ENCODE measurements at regions not wholly inside any gene's neighbourhood (a gene's known extent, or its start where the extent isn't known, plus 50 kb on each side); places are given as distances from the start of the nearest gene placed in this dataset.

- intact Hi-C loops (cut with micrococcal nuclease) (loop anchor here (2.0 kb wide), 1 partner anchor 212 kb away; no protein-coding TSS in a partner anchor), in situ Hi-C loops (cut with MboI) (no loop called here)
- no peaks in the 10 kb centered on the region for H3K9me3 ChIP-seq (replicated peaks; ENCODE audit: control insufficient read depth, insufficient read depth, low read depth, low read length)
- TF ChIP-seq SRSF1 (IDR thresholded peaks at IDR 0.05; ENCODE audit: low read depth, low read length) (no peak), DMBX1 (CRISPR knock-in tag; IDR thresholded peaks at IDR 0.05; ENCODE audit: borderline replicate concordance) (no peak), RAD21 (CRISPR knock-in tag; conservative IDR thresholded peaks at IDR 0.05 in 1 of 2, IDR thresholded peaks at IDR 0.05 in 1 of 2) (peak in 1 of 2 experiments; percentile 45; a peak in 2 of 4 replicates), ARID2 (IDR thresholded peaks at IDR 0.05) (no peak)
- TF ChIP-seq, protein P1, sequence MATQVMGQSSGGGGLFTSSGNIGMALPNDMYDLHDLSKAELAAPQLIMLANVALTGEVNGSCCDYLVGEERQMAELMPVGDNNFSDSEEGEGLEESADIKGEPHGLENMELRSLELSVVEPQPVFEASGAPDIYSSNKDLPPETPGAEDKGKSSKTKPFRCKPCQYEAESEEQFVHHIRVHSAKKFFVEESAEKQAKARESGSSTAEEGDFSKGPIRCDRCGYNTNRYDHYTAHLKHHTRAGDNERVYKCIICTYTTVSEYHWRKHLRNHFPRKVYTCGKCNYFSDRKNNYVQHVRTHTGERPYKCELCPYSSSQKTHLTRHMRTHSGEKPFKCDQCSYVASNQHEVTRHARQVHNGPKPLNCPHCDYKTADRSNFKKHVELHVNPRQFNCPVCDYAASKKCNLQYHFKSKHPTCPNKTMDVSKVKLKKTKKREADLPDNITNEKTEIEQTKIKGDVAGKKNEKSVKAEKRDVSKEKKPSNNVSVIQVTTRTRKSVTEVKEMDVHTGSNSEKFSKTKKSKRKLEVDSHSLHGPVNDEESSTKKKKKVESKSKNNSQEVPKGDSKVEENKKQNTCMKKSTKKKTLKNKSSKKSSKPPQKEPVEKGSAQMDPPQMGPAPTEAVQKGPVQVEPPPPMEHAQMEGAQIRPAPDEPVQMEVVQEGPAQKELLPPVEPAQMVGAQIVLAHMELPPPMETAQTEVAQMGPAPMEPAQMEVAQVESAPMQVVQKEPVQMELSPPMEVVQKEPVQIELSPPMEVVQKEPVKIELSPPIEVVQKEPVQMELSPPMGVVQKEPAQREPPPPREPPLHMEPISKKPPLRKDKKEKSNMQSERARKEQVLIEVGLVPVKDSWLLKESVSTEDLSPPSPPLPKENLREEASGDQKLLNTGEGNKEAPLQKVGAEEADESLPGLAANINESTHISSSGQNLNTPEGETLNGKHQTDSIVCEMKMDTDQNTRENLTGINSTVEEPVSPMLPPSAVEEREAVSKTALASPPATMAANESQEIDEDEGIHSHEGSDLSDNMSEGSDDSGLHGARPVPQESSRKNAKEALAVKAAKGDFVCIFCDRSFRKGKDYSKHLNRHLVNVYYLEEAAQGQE (IDR thresholded peaks at IDR 0.05; ENCODE audit: borderline replicate concordance): peak; percentile 33; the same call in 1 of the 2 replicates
- TF ChIP-seq, protein P1 (CRISPR knock-in tag; IDR thresholded peaks at IDR 0.05; ENCODE audit: low read depth): no peak
- TF ChIP-seq, protein P2, sequence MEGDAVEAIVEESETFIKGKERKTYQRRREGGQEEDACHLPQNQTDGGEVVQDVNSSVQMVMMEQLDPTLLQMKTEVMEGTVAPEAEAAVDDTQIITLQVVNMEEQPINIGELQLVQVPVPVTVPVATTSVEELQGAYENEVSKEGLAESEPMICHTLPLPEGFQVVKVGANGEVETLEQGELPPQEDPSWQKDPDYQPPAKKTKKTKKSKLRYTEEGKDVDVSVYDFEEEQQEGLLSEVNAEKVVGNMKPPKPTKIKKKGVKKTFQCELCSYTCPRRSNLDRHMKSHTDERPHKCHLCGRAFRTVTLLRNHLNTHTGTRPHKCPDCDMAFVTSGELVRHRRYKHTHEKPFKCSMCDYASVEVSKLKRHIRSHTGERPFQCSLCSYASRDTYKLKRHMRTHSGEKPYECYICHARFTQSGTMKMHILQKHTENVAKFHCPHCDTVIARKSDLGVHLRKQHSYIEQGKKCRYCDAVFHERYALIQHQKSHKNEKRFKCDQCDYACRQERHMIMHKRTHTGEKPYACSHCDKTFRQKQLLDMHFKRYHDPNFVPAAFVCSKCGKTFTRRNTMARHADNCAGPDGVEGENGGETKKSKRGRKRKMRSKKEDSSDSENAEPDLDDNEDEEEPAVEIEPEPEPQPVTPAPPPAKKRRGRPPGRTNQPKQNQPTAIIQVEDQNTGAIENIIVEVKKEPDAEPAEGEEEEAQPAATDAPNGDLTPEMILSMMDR (IDR thresholded peaks at IDR 0.05 in 2 of 3, conservative IDR thresholded peaks at IDR 0.05 in 1 of 3; ENCODE audit: insufficient read depth in 2 of 3, low read depth in 1 of 3, low read length in 3 of 3): peak; percentile 25 to 36 (median 32); a peak in 5 of 6 replicates
- no peaks in the 10 kb centered on the region for H3K9me1 ChIP-seq (ENCODE audit: control insufficient read depth, insufficient read depth, low read length)
- no peaks in the 10 kb centered on the region for H4K20me1 ChIP-seq (replicated peaks; ENCODE audit: control insufficient read depth, insufficient read depth, low read length)
- H3K9ac ChIP-seq (ENCODE audit: insufficient read depth in 1 of 2, low read depth in 2 of 2, low read length in 2 of 2): no peak overlapping the region
- H3K4me1 ChIP-seq (replicated peaks in 1 of 2; ENCODE audit: control insufficient read depth in 2 of 2, insufficient read depth in 2 of 2, low read length in 2 of 2): no peaks in the 10 kb centered on the region
- 0% methylated on average over 1 of the region's 1 CpG for WGBS (ENCODE audit: insufficient coverage, low coverage, missing lambda C conversion rate)
- H2AFZ ChIP-seq (ENCODE audit: low read depth, low read length): no peak overlapping the region
- no TSS peak for BruUV-seq (replicated peaks)
- ChIA-PET CTCF (ENCODE audit: low intra/inter-chr PET ratio) (interaction anchor here (0.6 kb wide), 1 partner anchor 131 kb away, joined by 3 read pairs; no protein-coding TSS in a partner anchor), POLR2A (interaction anchor here (1.2 kb wide), 1 partner anchor 19 kb away, joined by 4 read pairs; no protein-coding TSS in a partner anchor)
- ATAC-seq (peak; percentile 52; the same call in 1 of the 3 replicates), DNase-seq (ENCODE audit: extremely low read depth in 1 of 4, low spot score in 3 of 4) (peak in 2 of 4 experiments; percentile 9 to 15), FAIRE-seq (no peak)
- H3K79me2 ChIP-seq (ENCODE audit: control insufficient read depth, insufficient read depth, low read length): no peaks in the 10 kb centered on the region
- H3K27ac ChIP-seq (ENCODE audit: extremely low read depth, low read depth, low read length): no peak overlapping the region
- no peak overlapping the region for H3K4me2 ChIP-seq (ENCODE audit: insufficient read depth, low read length)
- no peaks in the 10 kb centered on the region for H3K36me3 ChIP-seq (ENCODE audit: control insufficient read depth, insufficient read depth, low read length)
- no peak overlapping the region for H3K4me3 ChIP-seq
- 0 out of 5 replicates have a peak, but pooled peaks cover 0 to 3% of the 10 kb centered on the region in 2 experiments for H3K27me3 ChIP-seq (ENCODE audit: control insufficient read depth in 2 of 2, insufficient read depth in 2 of 2, low read length in 2 of 2)
Observed at GRCh38 chr7:91424371-91424770, 160.1 kb downstream of the FZD1 start.
